Fibroblast of lung (primary cell): ENCODE measurements at regions not wholly inside any gene's neighbourhood (a gene's known extent, or its start where the extent isn't known, plus 50 kb on each side); places are given as distances from the start of the nearest gene placed in this dataset.

Experiments used
- DNase-seq, 2 donors: peaks; one replicate each; pipeline versions ENCODE4 v3.0.0 to v3.0.0-alpha.2; 2010; ENCODE audit warnings: low read depth in 2 of 2
- H2AFZ ChIP-seq: 2 replicates; pipeline ENCODE4 v1.5.1; 2012; ENCODE audit warnings: low read length, control low read depth, inconsistent platforms
- H3K27ac ChIP-seq: 2 replicates; pipeline ENCODE4 v1.5.1; 2011; ENCODE audit warnings: low read length, control low read depth; ENCODE audit not compliant: insufficient read depth
- H3K27me3 ChIP-seq: 2 replicates; pipeline ENCODE4 v1.5.1; 2011; ENCODE audit warnings: mild to moderate bottlenecking, low read length; ENCODE audit not compliant: control insufficient read depth, insufficient read depth
- H3K36me3 ChIP-seq: 2 replicates; pipeline ENCODE4 v1.5.1; 2011; ENCODE audit warnings: low read length; ENCODE audit not compliant: control insufficient read depth, insufficient read depth
- H3K4me1 ChIP-seq: 2 replicates; pipeline ENCODE4 v1.5.1; 2011; ENCODE audit warnings: low read length; ENCODE audit not compliant: control insufficient read depth, insufficient read depth; ENCODE audit errors: extremely low read depth
- H3K4me2 ChIP-seq: 2 replicates; pipeline ENCODE4 v1.5.1; 2011; ENCODE audit warnings: low read length, control low read depth; ENCODE audit not compliant: insufficient read depth; ENCODE audit errors: extremely low read depth
- H3K4me3 ChIP-seq, 4 experiments: fragments of 200-600 bp in 1 of 4; sonication (generic) in 1 of 4; replicated peaks in 1 of 4; 2 replicates each; pipeline ENCODE4 v1.5.1; 2011 to 2016; ENCODE audit warnings: low read length in 4 of 4, low read depth in 3 of 4, mild to moderate bottlenecking in 3 of 4, control low read depth in 2 of 4, inconsistent platforms in 1 of 4, mixed read lengths in 1 of 4; ENCODE audit not compliant: insufficient read depth in 1 of 4; ENCODE audit errors: control extremely low read depth in 1 of 4
- H3K79me2 ChIP-seq: 2 replicates; pipeline ENCODE4 v1.5.1; 2012; ENCODE audit warnings: mild to moderate bottlenecking, low read length, inconsistent platforms; ENCODE audit not compliant: control insufficient read depth, insufficient read depth
- H3K9ac ChIP-seq: 2 replicates; pipeline ENCODE4 v1.5.1; 2011; ENCODE audit warnings: mild to moderate bottlenecking, low read length, control low read depth; ENCODE audit not compliant: insufficient read depth
- H3K9me3 ChIP-seq: 2 replicates; pipeline ENCODE4 v1.5.1; 2012; ENCODE audit warnings: low read depth, low read length; ENCODE audit not compliant: control insufficient read depth, insufficient read depth
- H4K20me1 ChIP-seq: 2 replicates; pipeline ENCODE4 v1.5.1; 2011; ENCODE audit warnings: low read length; ENCODE audit not compliant: control insufficient read depth, insufficient read depth; ENCODE audit errors: extremely low read depth
- CTCF ChIP-seq, 2 donors: IDR thresholded peaks in 1 of 2; conservative IDR thresholded peaks in 1 of 2; 1 replicate in 1 of 2; 2 replicates in 1 of 2; pipeline ENCODE4 v1.5.1; 2011 to 2012; ENCODE audit warnings: low read length in 2 of 2, control low read depth in 1 of 2, inconsistent platforms in 1 of 2, low read depth in 1 of 2, mild to moderate bottlenecking in 1 of 2
- EZH2 ChIP-seq: IDR thresholded peaks from 2 replicates; pipeline ENCODE4 v1.5.1; 2012; ENCODE audit warnings: low read length, control low read depth, mild to moderate bottlenecking; ENCODE audit errors: missing control alignments

- Histone ChIP-seq H3K9ac (no peak overlapping the region), H3K27ac (no peak overlapping the region), H3K4me3 (no peak overlapping the region), H3K79me2 (no peaks in the 10 kb centered on the region), H4K20me1 (no peaks in the 10 kb centered on the region), H3K4me1 (no peaks in the 10 kb centered on the region), H3K27me3 (peaks cover 6% of the 10 kb centered on the region), H3K36me3 (no peaks in the 10 kb centered on the region), H3K9me3 (peaks cover 4% of the 10 kb centered on the region), H2AFZ (no peak overlapping the region), H3K4me2 (no peak overlapping the region)
- TF ChIP-seq CTCF (conservative IDR thresholded peaks at IDR 0.05 in 1 of 2, IDR thresholded peaks at IDR 0.05 in 1 of 2; ENCODE audit: low read depth in 1 of 2, low read length in 2 of 2) (no peak), EZH2 (no peak)
- DNase-seq, result no peak
Measured at GRCh38 chr5:1933364-1934055, 50.8 kb upstream of the IRX4 start.
